ENCODE measurements at regions not wholly inside any gene's neighbourhood (a gene's known extent, or its start where the extent isn't known, plus 50 kb on each side); places are given as distances from the start of the nearest gene placed in this dataset.
A peak's percentile ranks its signal among the peaks of the same experiment; 100 is the strongest.

- Histone ChIP-seq H3K79me2 (replicated peaks; ENCODE audit: insufficient read depth) (no peaks in the 10 kb centered on the region), H3K27ac (ENCODE audit: low read depth) (no peak overlapping the region), H3F3A (replicated peaks; ENCODE audit: low read depth) (no peaks in the 10 kb centered on the region), H3K4me1 (ENCODE audit: insufficient read depth) (peaks cover 5% of the 10 kb centered on the region; the same call in 1 of the 2 replicates), H3K27me3 (ENCODE audit: insufficient read depth) (no peaks in the 10 kb centered on the region), H3K4me2 (no peak overlapping the region), H3K36me3 (ENCODE audit: insufficient read depth) (no peaks in the 10 kb centered on the region), H2AFZ (no peak overlapping the region), H3K4me3 (no peak overlapping the region), H4K20me1 (replicated peaks; ENCODE audit: insufficient read depth) (no peaks in the 10 kb centered on the region), H3K9me2 (ENCODE audit: insufficient read depth) (no peaks in the 10 kb centered on the region)
- H3K4me1 Mint-ChIP-seq, result peaks cover 20% of the 10 kb centered on the region
- H3K9me3 Mint-ChIP-seq, result peaks cover 2% of the 10 kb centered on the region; the same call in 2 of the 3 replicates
- no peaks in the 10 kb centered on the region; the same call in 1 of the 3 replicates for H3K36me3 Mint-ChIP-seq (ENCODE audit: low read depth)
- TF ChIP-seq CTCF (conservative IDR thresholded peaks at IDR 0.05; ENCODE audit: low read depth in 2 of 2), result peak; percentile 52 to 63
- TF ChIP-seq JUNB (IDR thresholded peaks at IDR 0.05; ENCODE audit: unreplicated experiment), result no peak
- H3K4me3 Mint-ChIP-seq, result no peak overlapping the region
- peak; percentile 43 for DNase-seq (ENCODE audit: low spot score)
- peak; percentile 42; the same call in 2 of the 3 replicates for ATAC-seq
- H3K27me3 Mint-ChIP-seq (ENCODE audit: insufficient read depth, low read depth, poor library complexity), result peaks cover 7% of the 10 kb centered on the region
- no peak overlapping the region for H3K27ac Mint-ChIP-seq
Observed at GRCh38 chr18:25669741-25670140, 317.8 kb upstream of the ZNF521 start.

- H3K36me3 ChIP-seq (ENCODE audit: insufficient read depth), result no peaks in the 10 kb centered on the region
- DNase-seq (ENCODE audit: low spot score) (no peak), ATAC-seq (no peak)
- H3K4me3 Mint-ChIP-seq, result no peak overlapping the region
- peaks cover 2% of the 10 kb centered on the region; the same call in 2 of the 3 replicates for H3K4me1 Mint-ChIP-seq
- H3K4me1 ChIP-seq (ENCODE audit: insufficient read depth), result no peaks in the 10 kb centered on the region; the same call in 1 of the 2 replicates
- H3K9me2 ChIP-seq (ENCODE audit: insufficient read depth), result no peaks in the 10 kb centered on the region
- peaks cover under 1% of the 10 kb centered on the region for H3K27me3 Mint-ChIP-seq (ENCODE audit: insufficient read depth, low read depth, poor library complexity)
- H4K20me1 ChIP-seq (replicated peaks; ENCODE audit: insufficient read depth), result no peaks in the 10 kb centered on the region
- no peak overlapping the region for H3K27ac ChIP-seq (ENCODE audit: low read depth)
- H3K36me3 Mint-ChIP-seq (ENCODE audit: low read depth), result no peaks in the 10 kb centered on the region
- no peak overlapping the region for H3K4me3 ChIP-seq
- no peak overlapping the region for H3K27ac Mint-ChIP-seq
- TF ChIP-seq STAT1 (IDR thresholded peaks at IDR 0.05; ENCODE audit: unreplicated experiment) (no peak), POLR2AphosphoS5 (IDR thresholded peaks at IDR 0.05; ENCODE audit: low read depth) (no peak), EZH2phosphoT487 (IDR thresholded peaks at IDR 0.05; ENCODE audit: unreplicated experiment) (no peak), ZNF114 (CRISPR knock-in tag; IDR thresholded peaks at IDR 0.05) (no peak), ZNF331 (CRISPR knock-in tag; IDR thresholded peaks at IDR 0.05; ENCODE audit: low read depth) (no peak), CTCF (conservative IDR thresholded peaks at IDR 0.05; ENCODE audit: low read depth in 2 of 2) (no peak), JUNB (IDR thresholded peaks at IDR 0.05; ENCODE audit: unreplicated experiment) (no peak), ZNF462 (CRISPR knock-in tag; IDR thresholded peaks at IDR 0.05) (no peak)
- no peak overlapping the region for H2AFZ ChIP-seq
- no peak overlapping the region for H3K4me2 ChIP-seq
- no peaks in the 10 kb centered on the region for H3F3A ChIP-seq (replicated peaks; ENCODE audit: low read depth)
- H3K79me2 ChIP-seq (replicated peaks; ENCODE audit: insufficient read depth), result no peaks in the 10 kb centered on the region
- H3K27me3 ChIP-seq (ENCODE audit: insufficient read depth), result no peaks in the 10 kb centered on the region
- H3K9me3 Mint-ChIP-seq, result no peaks in the 10 kb centered on the region
Observed at GRCh38 chr18:25662272-25662671, 310.3 kb upstream of the ZNF521 start.

All from GM23338 (cell line).